HG03135 (cell line): ENCODE measurements at regions not wholly inside any gene's neighbourhood (a gene's known extent, or its start where the extent isn't known, plus 50 kb on each side); places are given as distances from the start of the nearest gene placed in this dataset.

Experiments
- ATAC-seq: cut with Tn5 transposase; IDR thresholded peaks from one replicate; pipeline ENCODE4 v1.9.1; 2021; ENCODE audit warnings: mild to moderate bottlenecking, moderate library complexity; ENCODE audit not compliant: unreplicated experiment

DNA sequence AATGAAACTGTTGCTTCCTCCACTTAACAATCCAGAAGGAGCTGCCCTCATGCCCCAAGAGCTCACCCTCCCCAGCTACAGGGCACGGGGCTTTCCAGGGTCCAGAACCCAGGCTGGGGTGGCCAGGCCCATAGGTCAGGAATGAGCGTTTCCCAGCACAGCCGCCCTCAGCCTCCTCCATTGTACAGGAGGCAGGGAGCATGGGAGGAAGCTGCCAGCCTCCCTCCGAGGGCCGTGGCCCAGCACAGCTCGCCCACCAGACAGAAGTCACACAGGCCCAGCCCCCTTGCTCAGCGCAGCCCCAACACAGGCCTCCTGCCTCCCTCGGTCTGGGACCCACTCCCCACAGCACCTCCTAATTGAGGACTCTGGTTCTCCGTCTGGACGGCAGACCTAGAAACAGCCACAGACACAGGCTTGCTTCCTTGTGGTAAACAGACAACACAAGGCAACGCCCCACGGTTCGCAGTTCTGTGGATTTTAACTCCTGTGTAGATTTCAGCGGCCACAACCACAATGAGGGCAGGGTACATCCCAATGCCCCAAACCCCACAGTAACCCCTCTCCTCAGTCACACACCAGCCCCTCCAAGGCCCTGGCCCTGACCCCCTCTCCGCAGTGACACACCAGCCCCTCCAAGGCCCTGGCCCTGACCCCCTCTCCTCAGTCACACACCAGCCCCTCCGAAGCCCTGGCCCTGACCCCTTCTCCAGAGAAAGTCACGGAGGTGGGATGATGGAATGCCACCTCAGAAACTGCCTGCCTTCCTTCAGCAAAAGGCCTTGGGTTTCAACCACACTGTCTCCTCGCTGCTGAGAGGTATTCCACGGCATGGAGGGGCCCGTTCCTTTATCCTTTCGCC is 173.5 kb downstream of the DLL1 start:
- ATAC-seq: no peak

DNA sequence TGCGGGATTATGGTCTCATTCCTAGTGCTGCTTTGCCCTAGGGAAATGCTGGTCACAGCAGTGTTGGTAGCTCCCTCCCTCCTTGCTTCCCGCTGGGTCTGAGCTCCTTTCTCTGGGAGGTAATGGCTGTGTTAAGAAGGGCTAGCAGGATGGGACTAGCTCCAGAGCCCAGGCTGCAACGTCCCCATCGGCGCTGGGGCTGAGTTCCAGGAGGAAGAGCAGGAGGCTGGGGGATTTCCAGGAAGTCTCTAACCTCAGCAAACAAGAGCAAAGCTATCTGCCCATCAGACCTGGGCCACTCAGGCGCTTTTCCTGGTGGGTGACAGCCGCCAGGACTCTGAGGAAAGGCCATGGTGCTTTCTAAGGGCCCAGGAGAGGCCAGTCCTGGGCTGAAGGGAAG is 174.2 kb downstream of the DLL1 start:
- ATAC-seq: no peak

DNA sequence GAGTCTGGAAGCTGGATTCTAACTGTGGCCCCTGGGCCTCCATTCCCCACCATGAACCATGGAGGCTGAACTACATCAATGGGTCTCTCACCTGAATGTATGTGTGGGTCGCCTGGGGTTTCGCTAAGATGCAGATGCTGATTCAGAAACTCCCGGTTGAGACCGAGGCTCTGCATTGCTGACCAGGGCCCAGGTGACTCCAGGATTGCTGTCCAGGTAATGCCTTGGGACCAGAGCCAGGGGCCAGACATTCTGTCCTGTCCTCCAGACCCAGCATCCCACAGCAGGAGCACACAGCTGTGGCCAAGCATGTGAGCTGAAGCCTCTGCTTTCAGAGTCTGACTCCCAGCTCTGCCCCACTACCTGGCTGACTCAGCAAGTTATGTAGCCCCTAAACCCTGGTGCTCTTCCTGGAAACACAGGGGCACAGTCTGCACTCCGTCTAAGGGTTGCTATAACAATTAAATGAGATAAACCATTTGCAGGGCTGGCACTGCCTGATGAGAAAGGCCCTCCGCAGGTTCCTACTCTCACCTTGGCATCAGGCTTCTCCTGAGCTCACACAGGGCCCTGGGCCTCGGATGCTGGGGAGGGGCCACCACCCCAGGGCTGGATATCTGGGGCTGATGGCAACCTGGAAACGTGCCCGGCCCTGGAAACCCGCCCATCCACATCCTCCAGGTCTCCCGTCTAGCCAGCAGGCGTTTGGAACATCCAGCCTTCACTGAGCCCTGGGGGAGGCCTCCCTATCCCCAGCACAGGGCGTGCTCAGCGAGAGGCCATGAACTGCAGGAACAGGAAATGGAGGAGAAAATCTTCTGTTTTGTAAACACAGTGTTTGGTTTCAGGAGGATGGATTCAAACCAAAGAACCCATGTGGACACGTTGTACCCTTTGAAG is 175.7 kb downstream of the DLL1 start:
- ATAC-seq: no peak

DNA sequence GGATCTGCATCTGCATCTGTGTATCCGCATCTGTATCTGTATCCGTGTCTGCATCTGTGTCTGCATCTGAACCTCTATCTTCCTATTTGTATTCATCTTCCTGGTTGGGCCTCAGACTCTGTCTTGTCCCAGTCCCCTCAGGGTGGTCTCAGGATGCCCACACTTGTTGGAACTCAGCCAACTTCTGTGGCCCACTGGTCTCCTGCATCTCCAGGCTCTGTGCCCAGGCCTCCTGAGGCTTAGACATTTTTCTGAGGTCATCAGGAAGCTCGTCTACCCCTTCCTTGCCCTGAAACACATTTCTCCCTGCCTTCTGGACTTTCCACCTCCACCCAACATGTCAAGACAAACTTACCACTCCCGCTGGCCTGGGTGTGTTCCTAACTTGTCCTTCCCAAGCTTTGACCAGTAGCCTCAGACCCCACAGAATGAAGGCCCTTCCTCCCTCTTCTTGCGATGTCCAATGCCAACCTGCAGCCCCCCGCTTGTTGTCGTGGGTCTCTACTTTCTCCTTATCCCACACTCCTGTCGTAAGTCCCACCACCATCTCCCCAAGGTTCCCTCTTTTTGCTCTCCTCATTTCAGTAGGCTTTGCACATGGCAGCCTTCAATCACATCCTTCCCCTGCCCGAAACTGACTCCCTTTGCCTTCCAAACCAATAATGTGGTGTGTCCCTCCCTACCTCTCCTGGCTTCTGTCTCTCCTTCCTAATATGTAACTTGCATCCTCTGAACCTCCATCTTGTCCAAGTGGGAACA is 176.5 kb downstream of the DLL1 start:
- ATAC-seq: no peak

DNA sequence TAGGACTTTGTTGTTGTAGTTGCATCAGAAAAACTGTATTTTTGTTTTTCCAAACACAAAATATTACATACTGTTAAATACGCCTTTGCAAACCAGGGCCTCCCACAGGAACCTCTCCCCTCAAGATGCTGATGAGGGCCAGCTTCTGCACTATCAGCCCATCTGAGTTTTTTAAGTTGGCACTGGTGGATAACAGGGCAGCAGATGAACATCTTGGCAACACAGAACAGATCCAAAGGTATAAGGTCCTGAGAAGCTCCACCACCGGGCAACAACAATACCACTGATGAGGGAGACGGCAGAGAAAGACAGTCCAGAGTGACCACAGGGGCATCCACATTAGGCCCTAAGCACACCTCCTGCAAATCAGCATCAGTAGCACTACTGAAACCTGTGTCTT is 177.7 kb downstream of the DLL1 start:
- no peak for ATAC-seq

DNA sequence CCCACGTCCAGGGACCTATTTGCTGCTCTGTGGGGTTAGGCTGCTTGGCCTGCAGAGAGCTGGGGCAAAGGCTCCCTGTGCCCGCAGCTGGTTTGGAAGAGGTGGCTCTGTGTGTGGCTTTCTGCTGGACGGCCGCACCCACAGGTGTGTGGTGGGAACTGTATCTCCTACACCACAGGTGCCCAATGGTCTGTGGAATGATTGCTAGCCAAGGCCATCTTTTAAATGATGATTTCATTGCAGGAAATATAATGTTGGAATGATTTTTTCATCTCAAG is 178.4 kb downstream of the DLL1 start:
- no peak for ATAC-seq

DNA sequence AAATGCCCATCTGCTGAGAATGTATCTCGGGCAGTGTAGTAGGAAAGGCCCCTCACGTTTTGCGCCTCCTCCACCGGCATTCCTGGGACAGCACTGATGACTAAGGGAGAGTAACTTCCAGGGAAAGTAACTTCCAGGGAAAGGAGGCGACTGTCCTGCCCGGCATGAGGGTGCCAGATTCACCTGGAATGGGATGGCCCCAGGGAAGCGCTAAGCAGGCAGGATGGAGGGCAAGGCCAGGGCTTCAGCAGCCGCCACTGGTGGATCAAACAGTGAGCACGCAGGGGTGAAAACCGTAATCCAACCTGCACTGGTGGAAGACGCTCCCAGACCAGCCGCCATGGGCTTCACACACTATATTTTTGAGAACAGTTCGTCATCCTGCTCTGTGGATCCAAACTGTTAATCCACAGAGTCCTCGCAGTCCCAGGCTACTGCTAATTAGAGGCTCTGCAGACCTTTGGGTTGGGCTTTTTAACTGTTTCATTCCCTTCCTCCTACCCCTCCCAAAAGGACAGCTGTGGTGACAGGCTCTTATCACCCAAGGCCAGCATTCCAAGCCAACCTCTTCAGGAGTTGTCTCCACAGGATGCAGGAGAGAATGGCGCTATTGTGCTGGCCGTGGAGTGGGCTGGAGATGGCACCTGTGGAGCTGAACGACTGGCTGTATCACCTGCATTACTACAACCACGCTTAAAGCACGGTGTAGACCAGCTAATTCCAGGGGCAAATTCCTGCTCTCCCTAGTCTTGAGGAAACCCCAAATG is 178.9 kb downstream of the DLL1 start:
- ATAC-seq: no peak

DNA sequence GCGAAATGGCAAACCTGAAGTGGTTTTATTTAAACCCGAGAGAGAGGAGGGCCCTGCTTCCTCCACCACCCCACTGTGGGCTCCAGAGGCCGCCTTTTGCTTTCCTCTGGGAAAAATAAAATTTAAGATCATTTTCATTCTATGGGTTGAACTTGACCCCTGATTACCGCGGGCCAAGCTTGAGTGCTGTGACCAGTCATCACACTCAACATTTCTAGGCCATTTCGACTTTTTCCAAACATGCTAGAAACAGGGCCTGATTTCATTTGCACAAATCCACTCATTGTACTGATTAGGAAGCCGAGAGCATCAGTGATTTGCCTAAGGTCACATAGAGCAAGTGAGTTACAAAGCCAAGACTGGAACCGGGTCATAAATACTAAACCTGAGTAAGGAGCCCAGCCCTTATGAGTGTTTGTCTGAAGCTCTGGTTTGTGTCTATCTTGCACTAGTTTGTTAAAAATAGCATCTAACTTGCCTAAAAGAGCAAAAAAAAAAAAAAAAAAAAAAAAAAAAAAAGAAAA is 179.7 kb downstream of the DLL1 start:
- no peak for ATAC-seq

DNA sequence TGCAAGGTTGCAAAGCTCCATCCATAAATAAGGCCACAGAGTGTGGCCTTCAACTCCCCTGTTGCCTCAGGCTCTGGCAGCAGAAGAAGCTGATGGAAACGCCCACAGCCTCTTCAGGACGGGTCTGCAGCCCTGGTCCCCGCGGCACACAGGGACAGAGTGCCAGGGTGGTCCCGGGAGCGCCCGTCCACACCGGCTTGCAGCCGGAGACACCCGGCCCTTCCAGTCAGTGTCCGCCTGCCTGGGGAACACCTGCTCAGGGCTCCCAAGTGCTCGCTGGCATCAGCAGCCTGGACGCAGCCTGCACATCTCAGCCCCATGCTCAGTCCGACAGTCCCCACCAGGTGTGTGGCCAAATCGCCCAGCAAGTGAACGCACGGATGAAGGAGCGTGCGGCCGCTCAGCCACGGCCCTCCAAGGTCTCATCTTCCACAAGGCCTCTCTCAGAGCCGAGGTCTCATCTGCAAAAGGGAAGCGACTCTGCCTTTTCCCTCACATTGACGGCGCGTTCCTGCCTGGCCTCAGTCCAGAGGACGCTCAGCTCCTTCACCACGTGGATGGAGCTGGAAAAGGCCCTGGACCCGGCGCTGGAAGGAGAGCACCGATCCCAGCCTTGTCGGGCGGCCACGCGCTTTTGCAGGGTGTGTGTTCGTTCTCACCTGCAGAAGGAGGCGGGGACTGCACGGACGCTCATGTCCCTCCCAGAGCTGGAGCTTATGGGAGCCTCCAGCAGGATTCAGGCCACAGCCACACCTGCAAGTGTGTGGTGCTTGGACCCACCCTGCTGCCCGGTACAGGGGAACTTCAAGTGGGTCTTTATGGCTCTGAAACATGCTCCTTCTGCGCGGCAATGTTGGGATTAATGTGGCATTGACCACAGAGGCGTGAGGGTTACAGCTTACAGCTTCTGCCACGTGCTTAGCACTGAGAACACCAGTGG is 180.4 kb downstream of the DLL1 start:
- ATAC-seq: no peak

DNA sequence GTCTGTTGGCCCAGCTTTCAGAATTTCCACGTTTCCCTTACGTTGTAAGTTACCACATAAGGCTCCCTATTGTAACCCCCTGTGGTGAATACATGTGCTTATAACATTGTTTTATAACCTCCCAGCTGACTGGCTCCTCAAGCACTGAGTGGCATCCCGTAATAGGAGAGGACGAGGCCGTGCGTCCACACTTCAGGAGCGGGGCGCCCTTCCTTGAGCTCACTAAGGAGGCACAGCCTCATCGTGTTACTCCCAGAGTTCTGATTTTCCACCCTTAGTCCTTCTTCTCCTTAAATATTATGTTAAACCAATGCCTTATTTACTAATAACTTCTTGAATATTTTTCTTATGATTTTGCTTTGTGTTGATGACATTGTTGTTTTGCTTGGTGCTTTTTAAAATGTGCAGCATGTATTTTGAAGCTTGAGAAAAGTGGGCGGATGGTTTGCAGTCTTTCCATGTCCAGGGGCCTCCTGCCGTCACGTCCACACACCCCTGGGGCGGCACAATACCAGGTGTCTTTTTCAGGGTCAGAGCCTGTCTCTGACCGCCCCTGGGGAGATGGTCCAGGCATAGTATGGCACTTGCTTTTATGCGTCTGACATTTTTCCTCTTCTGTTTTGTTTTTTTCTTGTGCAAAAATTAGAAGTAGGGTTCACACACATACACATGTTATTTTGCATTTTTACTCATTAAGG is 181.8 kb downstream of the DLL1 start:
- ATAC-seq: no peak

DNA sequence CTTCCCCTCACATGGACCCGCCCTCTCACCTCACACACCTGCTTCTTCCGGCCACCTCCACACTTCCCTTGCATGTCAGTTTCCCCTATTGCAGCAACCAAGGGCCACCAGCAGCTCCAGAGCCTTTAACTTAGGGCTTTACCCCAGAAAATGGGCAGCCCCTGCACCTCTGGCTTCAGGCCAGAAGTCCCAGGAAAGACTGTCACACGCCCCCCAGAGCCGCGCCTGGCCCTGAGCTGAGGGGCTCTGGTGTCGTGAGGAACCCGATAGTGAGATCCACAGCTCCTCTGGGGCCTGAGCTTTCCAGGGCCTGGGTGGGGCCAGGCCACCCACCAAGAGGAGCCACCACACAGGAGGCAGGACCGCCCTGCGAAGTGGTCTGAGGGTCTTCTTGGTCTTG is 182.4 kb downstream of the DLL1 start:
- ATAC-seq: no peak

DNA sequence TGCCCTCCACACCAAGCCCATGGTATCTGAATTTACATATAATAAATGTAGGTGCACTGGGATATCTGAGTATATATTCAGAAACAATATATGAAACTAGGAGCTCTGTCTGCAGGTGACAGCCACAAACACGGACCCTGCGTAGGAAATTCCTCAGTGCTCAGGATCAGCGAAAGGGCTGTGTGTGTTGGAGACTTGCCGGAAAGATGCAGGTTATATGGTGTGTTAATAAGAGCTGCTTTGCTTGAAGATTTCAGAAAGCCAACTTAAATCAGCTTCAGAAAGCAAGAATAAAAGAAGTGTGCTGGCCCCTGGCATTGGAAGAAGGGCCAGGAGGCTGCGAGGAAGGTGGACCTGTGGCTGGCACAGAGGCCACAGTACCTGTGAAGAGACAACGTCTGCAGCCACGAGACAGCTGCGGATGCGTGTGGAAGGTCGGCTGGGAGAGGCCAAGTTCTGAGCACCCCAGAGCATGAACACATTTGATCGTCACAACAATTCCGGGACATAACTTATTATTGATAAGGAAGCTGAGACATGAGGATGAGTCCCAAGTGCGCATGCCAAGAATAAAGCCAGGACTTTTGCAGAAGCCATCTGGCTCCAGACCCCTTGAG is 183.2 kb downstream of the DLL1 start:
- no peak for ATAC-seq

DNA sequence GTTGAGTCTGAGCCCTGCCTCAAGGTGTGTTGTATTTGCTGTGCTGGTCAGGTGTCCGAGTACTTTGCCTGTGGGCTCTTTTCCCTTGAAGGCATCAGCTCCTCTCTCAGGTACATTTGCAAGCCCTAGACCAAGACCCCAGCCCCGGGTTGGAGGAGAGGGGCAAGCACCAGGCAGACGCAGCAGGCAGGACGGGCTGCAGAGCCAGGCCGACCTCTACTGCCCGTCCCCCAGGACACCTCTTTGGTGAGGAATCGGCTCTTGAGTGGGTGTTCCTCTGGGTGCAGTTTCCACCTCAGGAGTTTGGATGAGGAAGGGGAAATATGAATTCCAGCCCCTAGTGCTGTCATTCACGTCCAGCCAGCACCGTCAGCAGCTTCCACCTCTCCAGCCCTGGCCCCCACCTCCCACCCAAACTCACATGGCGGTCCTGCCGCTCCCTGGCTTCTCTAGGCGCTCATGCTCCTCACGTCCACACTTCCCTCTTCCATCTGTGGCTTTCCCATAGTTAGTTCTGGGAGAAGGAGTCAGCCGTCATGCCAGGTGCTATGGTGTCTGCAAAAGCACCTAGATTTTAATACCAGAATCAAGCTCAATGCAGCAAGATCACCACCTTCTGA is 183.9 kb downstream of the DLL1 start:
- no peak for ATAC-seq

DNA sequence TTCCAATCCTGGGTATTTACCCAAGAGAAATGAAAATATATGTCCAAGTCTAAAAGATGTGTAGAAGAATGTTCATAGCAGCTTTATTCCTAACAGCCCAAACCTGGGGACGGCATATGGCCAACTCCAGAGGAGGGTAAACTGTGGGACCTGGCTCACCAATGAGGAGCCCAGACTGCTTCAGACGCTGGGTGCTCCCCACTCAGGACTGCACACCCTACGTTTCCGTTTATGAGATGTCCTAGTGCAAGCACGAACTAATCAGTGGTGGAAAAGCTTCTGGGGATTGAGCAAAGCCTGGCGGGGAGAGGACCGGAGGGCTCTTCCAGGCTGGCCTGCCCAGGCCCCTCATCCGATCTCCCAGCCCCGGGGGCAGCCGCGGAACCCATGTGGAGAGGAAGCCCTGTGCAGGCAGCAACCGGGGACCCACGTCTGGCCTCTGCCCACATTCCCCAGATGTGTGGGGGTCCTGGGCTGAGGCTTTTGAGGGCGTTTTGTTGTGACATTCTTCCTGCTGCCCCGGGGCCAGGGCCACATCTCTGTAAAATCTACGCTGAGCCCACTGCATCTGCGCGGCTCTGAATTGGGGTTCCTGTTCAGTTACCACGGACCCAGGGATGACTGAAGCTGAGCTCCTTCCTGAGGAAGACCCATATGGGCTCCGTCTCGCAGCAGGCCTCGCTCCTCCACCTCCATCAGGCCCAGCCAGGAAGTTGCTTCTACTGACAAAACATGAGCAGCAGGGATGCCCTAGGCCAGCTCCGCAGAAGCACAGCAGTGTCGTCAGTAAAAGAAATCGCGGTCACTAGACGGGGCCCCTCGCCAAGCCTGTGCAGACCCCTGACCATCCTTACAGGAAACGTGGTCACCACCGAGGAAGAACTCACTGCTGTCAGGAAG is 188.0 kb downstream of the DLL1 start:
- ATAC-seq: no peak

DNA sequence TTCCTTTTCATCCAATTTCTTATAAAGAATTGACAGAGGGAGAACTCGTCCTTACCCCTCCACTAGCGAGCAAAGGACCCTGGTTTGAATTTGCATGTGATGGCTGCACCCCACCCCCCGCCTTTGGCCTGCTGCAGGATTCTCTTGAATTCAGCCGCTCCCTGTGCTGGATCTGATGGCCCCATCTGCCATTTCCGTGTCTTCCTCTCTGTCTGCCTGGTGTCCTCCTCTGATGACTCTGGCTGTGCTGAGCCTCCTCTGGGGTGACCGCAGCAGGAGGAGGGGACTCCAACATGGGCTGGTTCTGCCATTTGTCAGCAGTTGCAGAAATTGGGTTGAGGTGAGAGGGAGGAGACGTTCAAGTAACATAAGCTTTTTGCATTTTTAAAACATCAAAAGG is 188.8 kb downstream of the DLL1 start:
- ATAC-seq: no peak

DNA sequence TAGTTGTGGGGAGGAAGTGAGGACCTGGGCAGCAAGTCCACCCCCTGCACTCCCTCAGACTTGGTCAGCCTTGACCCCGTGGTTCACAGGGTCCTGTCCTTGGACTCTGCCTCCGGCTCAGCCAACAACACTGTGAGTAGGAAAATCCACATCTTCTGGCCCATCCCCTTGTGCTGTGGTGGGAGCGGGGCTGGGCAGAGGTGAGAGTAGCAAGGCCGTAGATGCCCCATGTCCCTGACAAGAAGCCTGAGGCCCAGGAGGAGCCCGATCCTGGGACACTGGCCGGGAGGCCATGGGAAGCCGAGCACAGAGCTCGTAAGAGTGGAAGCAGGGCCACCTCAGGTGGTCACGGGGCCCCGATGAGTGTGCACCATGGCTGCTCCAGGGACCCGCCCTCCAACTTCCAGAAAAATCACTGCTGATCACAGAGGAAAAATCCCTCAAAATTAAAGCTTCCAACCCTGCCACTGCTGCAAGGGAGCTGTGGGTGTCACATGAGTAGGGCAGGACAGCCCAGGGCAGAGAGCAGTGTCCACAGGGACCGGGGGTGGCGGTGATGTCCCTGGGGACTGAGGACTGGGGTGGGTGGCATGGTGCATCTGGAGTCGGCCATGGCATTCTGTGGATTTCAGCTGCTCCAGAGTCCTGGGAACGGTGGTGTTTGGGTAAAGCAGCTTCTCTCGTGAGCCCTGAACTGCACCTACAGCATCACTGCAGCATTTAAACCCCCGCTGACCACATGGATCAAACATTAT is 189.4 kb downstream of the DLL1 start:
- ATAC-seq: no peak
